MCF 10A (cell line): ENCODE measurements at regions not wholly inside any gene's neighbourhood (a gene's known extent, or its start where the extent isn't known, plus 50 kb on each side); places are given as distances from the start of the nearest gene placed in this dataset.

Experiments
- BruUV-seq: library from RNA; stranded (reverse); fragments of 400-500 nt; replicated peaks from 2 replicates; lab custom pipeline; 2021; lab: Mats Ljungman, UMichigan
- CTCF ChIA-PET: fragments of 300-600 bp; sonication (Branson Sonifier 250); formaldehyde crosslinking; extraction: SDS; loops from one replicate; lab custom pipeline; 2021; ENCODE audit warnings: antibody characterized with exemption, inconsistent platforms; lab: Yijun Ruan, JAX
- POLR2A ChIA-PET: fragments of 300-600, 350-650 bp; sonication (Branson Sonifier 250); formaldehyde crosslinking; extraction: SDS; loops from one replicate; lab custom pipeline; 2020; ENCODE audit warnings: antibody characterized with exemption, inconsistent platforms; lab: Yijun Ruan, JAX
- DNase-seq: peaks from one replicate; pipeline ENCODE4 v3.0.0-alpha.2; 2018; ENCODE audit not compliant: unreplicated experiment
- H3K27ac Mint-ChIP-seq: one replicate; pipeline ENCODE4 v1.8.0; 2022; ENCODE audit warnings: mild to moderate bottlenecking, low read depth, mixed read lengths; ENCODE audit not compliant: unreplicated experiment
- H3K27me3 Mint-ChIP-seq: one replicate; pipeline ENCODE4 v1.8.0; 2022; ENCODE audit warnings: mixed read lengths; ENCODE audit not compliant: insufficient read depth, unreplicated experiment
- H3K36me3 Mint-ChIP-seq: one replicate; pipeline ENCODE4 v1.8.0; 2022; ENCODE audit warnings: mild to moderate bottlenecking, moderate library complexity, mixed read lengths; ENCODE audit not compliant: insufficient read depth, unreplicated experiment
- H3K4me1 Mint-ChIP-seq: one replicate; pipeline ENCODE4 v1.8.0; 2022; ENCODE audit warnings: mixed read lengths; ENCODE audit not compliant: insufficient read depth, unreplicated experiment
- H3K4me3 Mint-ChIP-seq: one replicate; pipeline ENCODE4 v1.8.0; 2022; ENCODE audit warnings: mild to moderate bottlenecking, moderate library complexity, mixed read lengths; ENCODE audit not compliant: unreplicated experiment
- H3K9me3 Mint-ChIP-seq: one replicate; pipeline ENCODE4 v1.8.0; 2022; ENCODE audit warnings: mixed read lengths; ENCODE audit not compliant: unreplicated experiment
- CTCF ChIP-seq: fragments of 200-600 bp; IDR thresholded peaks from one replicate; pipeline ENCODE4 v1.8.0; 2022; ENCODE audit warnings: antibody characterized with exemption, mild to moderate bottlenecking; ENCODE audit not compliant: unreplicated experiment
- intact Hi-C: fragments of 100-400 bp; cut with micrococcal nuclease; formaldehyde crosslinking; loops from 2 replicates; pipeline ENCODE4 v1.14.1; 2022

GRCh38 chr10:8136736-8137135, 82.2 kb downstream of the GATA3 start:
- intact Hi-C loops, result no loop called here
- Mint-ChIP-seq H3K36me3 (no peaks in the 10 kb centered on the region), H3K27ac (no peak overlapping the region), H3K9me3 (no peaks in the 10 kb centered on the region), H3K27me3 (no peaks in the 10 kb centered on the region), H3K4me1 (peaks cover 10% of the 10 kb centered on the region), H3K4me3 (no peak overlapping the region)
- ChIA-PET CTCF (no interaction called here), POLR2A (interaction anchor here (0.6 to 0.7 kb wide), 2 partner anchors 338 to 923 kb away, joined by 3 to 5 read pairs; no protein-coding TSS in a partner anchor)
- no peak for DNase-seq
- TF ChIP-seq CTCF, result no peak
- no TSS peak for BruUV-seq

- TF ChIP-seq CTCF, result no peak
- ChIA-PET POLR2A (interaction anchor here (0.7 kb wide), 1 partner anchor 338 kb away, joined by 5 read pairs; no protein-coding TSS in a partner anchor), CTCF (no interaction called here)
- no peak overlapping the region for H3K4me3 Mint-ChIP-seq
- H3K27me3 Mint-ChIP-seq, result no peaks in the 10 kb centered on the region
- H3K27ac Mint-ChIP-seq, result no peak overlapping the region
- BruUV-seq, result no TSS peak
- no peaks in the 10 kb centered on the region for H3K36me3 Mint-ChIP-seq
- H3K4me1 Mint-ChIP-seq, result peaks cover 7% of the 10 kb centered on the region
- no peaks in the 10 kb centered on the region for H3K9me3 Mint-ChIP-seq
- intact Hi-C loops, result no loop called here
- DNase-seq, result no peak
Observed at GRCh38 chr10:8137272-8137681, 82.8 kb downstream of the GATA3 start.

GRCh38 chr10:8137726-8138125, 83.2 kb downstream of the GATA3 start:
- intact Hi-C loops, result no loop called here
- DNase-seq, result no peak
- no peak overlapping the region for H3K27ac Mint-ChIP-seq
- ChIA-PET CTCF (interaction anchor here (0.6 kb wide), 1 partner anchor 858 kb away, joined by 3 read pairs; no protein-coding TSS in a partner anchor), POLR2A (interaction anchor here (1.4 to 2.3 kb wide), 2 partner anchors 8 to 10 kb away, joined by 4 to 9 read pairs; no protein-coding TSS in a partner anchor)
- peaks cover 7% of the 10 kb centered on the region for H3K4me1 Mint-ChIP-seq
- H3K27me3 Mint-ChIP-seq, result no peaks in the 10 kb centered on the region
- no peaks in the 10 kb centered on the region for H3K36me3 Mint-ChIP-seq
- H3K4me3 Mint-ChIP-seq, result no peak overlapping the region
- TF ChIP-seq CTCF, result no peak
- H3K9me3 Mint-ChIP-seq, result no peaks in the 10 kb centered on the region
- no TSS peak for BruUV-seq

GRCh38 chr10:8138471-8138870, 84.0 kb downstream of the GATA3 start:
- peak; percentile 68 for DNase-seq
- CTCF ChIA-PET, result interaction anchor here (0.6 kb wide), 2 partner anchors 302 to 858 kb away, joined by 3 read pairs; no protein-coding TSS in a partner anchor
- H3K4me3 Mint-ChIP-seq, result no peak overlapping the region
- no TSS peak for BruUV-seq
- intact Hi-C loops, result no loop called here
- H3K4me1 Mint-ChIP-seq, result peaks cover 7% of the 10 kb centered on the region
- no peak for TF ChIP-seq CTCF
- no peaks in the 10 kb centered on the region for H3K9me3 Mint-ChIP-seq
- no peaks in the 10 kb centered on the region for H3K27me3 Mint-ChIP-seq
- POLR2A ChIA-PET, result interaction anchor here (0.6 to 2.3 kb wide), 3 partner anchors 9 to 52 kb away, joined by 4 to 9 read pairs (median 4); no protein-coding TSS in a partner anchor
- H3K27ac Mint-ChIP-seq, result no peak overlapping the region
- H3K36me3 Mint-ChIP-seq, result no peaks in the 10 kb centered on the region
